IMR-90 (cell line): ENCODE measurements at regions not wholly inside any gene's neighbourhood (a gene's known extent, or its start where the extent isn't known, plus 50 kb on each side); places are given as distances from the start of the nearest gene placed in this dataset.

ENCODE experiments used
- ATAC-seq: fragments of 200-7000 bp; cut with Tn5 transposase; 2 replicates; pipeline ENCODE4 v1.9.1; 2020; ENCODE audit warnings: low read depth, mild to moderate bottlenecking, moderate library complexity
- BruUV-seq: library from RNA; stranded (reverse); fragments of 400-500 nt; replicated peaks from 2 replicates; lab custom pipeline; 2021; lab: Mats Ljungman, UMichigan
- CTCF ChIA-PET: fragments of 300-600 bp; formaldehyde crosslinking; extraction: SDS; loops from one replicate; lab custom pipeline; 2021; ENCODE audit warnings: antibody characterized with exemption; lab: Yijun Ruan, JAX
- POLR2A ChIA-PET: fragments of 300-600 bp; sonication (Branson Sonifier 250); formaldehyde crosslinking; loops from one replicate; lab custom pipeline; 2022; ENCODE audit warnings: antibody characterized with exemption; ENCODE audit not compliant: unreplicated experiment; lab: Charles Lee
- DNase-seq: peaks from one replicate; pipeline ENCODE4 v3.0.0; 2013
- H2AFZ ChIP-seq: replicated peaks from 2 replicates; pipeline ENCODE3; 2013; ENCODE audit warnings: low read length, mild to moderate bottlenecking; ENCODE audit not compliant: poor library complexity
- H2AK5ac ChIP-seq: 2 replicates; pipeline ENCODE4 v1.6.1; 2013; ENCODE audit warnings: low read depth, low read length, inconsistent platforms
- H2AK9ac ChIP-seq: replicated peaks from 2 replicates; pipeline ENCODE3; 2013; ENCODE audit warnings: mild to moderate bottlenecking, low read depth, low read length, moderate library complexity; ENCODE audit not compliant: poor library complexity
- H2BK120ac ChIP-seq: 2 replicates; pipeline ENCODE4 v1.6.1; 2013; ENCODE audit warnings: low read depth, low read length, inconsistent platforms
- H2BK15ac ChIP-seq: 3 replicates; pipeline ENCODE4 v1.6.1; 2013; ENCODE audit warnings: low read depth, low read length, inconsistent platforms
- H2BK20ac ChIP-seq: 2 replicates; pipeline ENCODE4 v1.6.1; 2013; ENCODE audit warnings: low read depth, mild to moderate bottlenecking, inconsistent platforms, low read length, moderate library complexity
- H2BK5ac ChIP-seq: 2 replicates; pipeline ENCODE4 v1.6.1; 2013; ENCODE audit warnings: mild to moderate bottlenecking, low read depth, low read length, inconsistent platforms; ENCODE audit not compliant: poor library complexity, severe bottlenecking
- H3K14ac ChIP-seq: replicated peaks from 2 replicates; pipeline ENCODE4 v1.6.1; 2013; ENCODE audit warnings: low read depth, low read length, inconsistent platforms
- H3K18ac ChIP-seq: 2 replicates; pipeline ENCODE4 v1.6.1; 2013; ENCODE audit warnings: low read depth, low read length, control low read depth
- H3K23ac ChIP-seq: 2 replicates; pipeline ENCODE4 v1.6.1; 2013; ENCODE audit warnings: low read depth, low read length, inconsistent platforms
- H3K27ac ChIP-seq: 2 replicates; pipeline ENCODE4 v1.5.1; 2013; ENCODE audit warnings: mild to moderate bottlenecking, control low read depth, low read length; ENCODE audit not compliant: insufficient read depth
- H3K27me3 ChIP-seq: 2 replicates; pipeline ENCODE4 v1.6.1; 2013; ENCODE audit warnings: low read length; ENCODE audit not compliant: control insufficient read depth, insufficient read depth
- H3K36me3 ChIP-seq: 2 replicates; pipeline ENCODE4 v1.6.1; 2013; ENCODE audit warnings: low read length, mixed read lengths; ENCODE audit not compliant: control insufficient read depth, insufficient read depth
- H3K4ac ChIP-seq: 2 replicates; pipeline ENCODE4 v1.6.1; 2013; ENCODE audit warnings: low read depth, low read length, inconsistent platforms
- H3K4me1 ChIP-seq: 2 replicates; pipeline ENCODE4 v1.6.1; 2013; ENCODE audit warnings: low read length, mixed read lengths; ENCODE audit not compliant: control insufficient read depth, insufficient read depth
- H3K4me2 ChIP-seq: 2 replicates; pipeline ENCODE4 v1.6.1; 2013; ENCODE audit warnings: low read depth, mild to moderate bottlenecking, control low read depth, low read length, moderate library complexity
- H3K4me3 ChIP-seq: 2 replicates; pipeline ENCODE4 v1.5.1; 2013; ENCODE audit warnings: low read depth, mild to moderate bottlenecking, control low read depth, low read length, moderate library complexity; ENCODE audit not compliant: insufficient read depth
- H3K56ac ChIP-seq: 2 replicates; pipeline ENCODE4 v1.6.1; 2013; ENCODE audit warnings: low read length, inconsistent platforms; ENCODE audit not compliant: insufficient read depth; ENCODE audit errors: extremely low read depth
- H3K79me1 ChIP-seq, 2 experiments: 2 replicates each; pipeline ENCODE4 v1.6.1; 2013; ENCODE audit warnings: low read length in 2 of 2, inconsistent platforms in 1 of 2, low read depth in 1 of 2
- H3K9ac ChIP-seq: 2 replicates; pipeline ENCODE4 v1.6.1; 2013; ENCODE audit warnings: low read depth, low read length, control low read depth
- H3K9me1 ChIP-seq: 2 replicates; pipeline ENCODE4 v1.6.1; 2013; ENCODE audit warnings: low read length, inconsistent platforms; ENCODE audit not compliant: insufficient read depth
- H3K9me3 ChIP-seq: 2 replicates; pipeline ENCODE4 v1.6.1; 2013; ENCODE audit warnings: low read length; ENCODE audit not compliant: control insufficient read depth, insufficient read depth
- H4K20me1 ChIP-seq: 2 replicates; pipeline ENCODE4 v1.6.1; 2013; ENCODE audit warnings: low read length, inconsistent platforms; ENCODE audit not compliant: insufficient read depth
- H4K5ac ChIP-seq: 2 replicates; pipeline ENCODE4 v1.6.1; 2013; ENCODE audit warnings: mild to moderate bottlenecking, low read depth, low read length, control low read depth
- H4K8ac ChIP-seq, 2 experiments: 2 replicates each; pipeline ENCODE4 v1.6.1; 2013; ENCODE audit warnings: low read depth in 2 of 2, low read length in 2 of 2, control low read depth in 1 of 2, inconsistent platforms in 1 of 2
- H4K91ac ChIP-seq: 2 replicates; pipeline ENCODE4 v1.6.1; 2013; ENCODE audit warnings: low read depth, low read length, inconsistent platforms; ENCODE audit not compliant: insufficient read depth
- CEBPB ChIP-seq: IDR thresholded peaks from 2 replicates; pipeline ENCODE4 v1.6.1; 2012; ENCODE audit warnings: low read depth, low read length, improper control_type of control experiment
- MAZ ChIP-seq: IDR thresholded peaks from 2 replicates; pipeline ENCODE4 v1.6.1; 2012; ENCODE audit warnings: low read depth, mild to moderate bottlenecking, low read length, improper control_type of control experiment, moderate library complexity, borderline replicate concordance
- MXI1 ChIP-seq: IDR thresholded peaks from 2 replicates; pipeline ENCODE4 v1.6.1; 2012; ENCODE audit warnings: low read depth, mild to moderate bottlenecking, low read length, moderate library complexity, borderline replicate concordance
- RFX5 ChIP-seq: IDR thresholded peaks from 2 replicates; pipeline ENCODE4 v1.8.0; 2012; ENCODE audit warnings: low read depth, mild to moderate bottlenecking, low read length, moderate library complexity
- SMC3 ChIP-seq: fragments of 150-350 bp; IDR thresholded peaks from 2 replicates; pipeline ENCODE4 v1.6.1; 2016; ENCODE audit warnings: low read depth, mild to moderate bottlenecking, antibody characterized with exemption, low read length, moderate library complexity
- WGBS, 2 experiments: methylation state at CpG; one replicate each; pipeline versions ENCODE4 v1.1.5 to v1.1.7; 2013; ENCODE audit warnings: missing lambda C conversion rate in 2 of 2; ENCODE audit not compliant: insufficient read length in 1 of 2; ENCODE audit errors: extremely low coverage in 2 of 2; 5-methylcytosine and 5-hydroxymethylcytosine counted together
- dilution Hi-C: fragments of 300-500 bp; cut with HindIII; formaldehyde crosslinking; loops from one replicate; pipeline ENCODE4 v1.14.3; 2018; ENCODE audit warnings: low sequenced_read_pairs; ENCODE audit not compliant: unreplicated experiment
- in situ Hi-C: fragments of 300-500 bp; cut with MboI; formaldehyde crosslinking; loops from 3 replicates; pipeline ENCODE4 v1.14.3; 2019; ENCODE audit warnings: low sequenced_read_pairs, inconsistent platforms, mixed read lengths
- intact Hi-C: fragments of 100-400 bp; cut with micrococcal nuclease; formaldehyde crosslinking; loops from 2 replicates; pipeline ENCODE4 v1.10.0; 2022
- TF ChIP-seq, protein P1 (sequence below): fragments of 150-350 bp; IDR thresholded peaks from 2 replicates; pipeline ENCODE4 v1.6.1; 2017; ENCODE audit warnings: mild to moderate bottlenecking, antibody characterized with exemption, low read length, low read depth
- TF ChIP-seq, protein P2 (sequence below): fragments of 150-350 bp; IDR thresholded peaks from 2 replicates; pipeline ENCODE4 v1.6.1; 2016; ENCODE audit warnings: low read depth, mild to moderate bottlenecking, low read length, moderate library complexity, borderline replicate concordance

DNA sequence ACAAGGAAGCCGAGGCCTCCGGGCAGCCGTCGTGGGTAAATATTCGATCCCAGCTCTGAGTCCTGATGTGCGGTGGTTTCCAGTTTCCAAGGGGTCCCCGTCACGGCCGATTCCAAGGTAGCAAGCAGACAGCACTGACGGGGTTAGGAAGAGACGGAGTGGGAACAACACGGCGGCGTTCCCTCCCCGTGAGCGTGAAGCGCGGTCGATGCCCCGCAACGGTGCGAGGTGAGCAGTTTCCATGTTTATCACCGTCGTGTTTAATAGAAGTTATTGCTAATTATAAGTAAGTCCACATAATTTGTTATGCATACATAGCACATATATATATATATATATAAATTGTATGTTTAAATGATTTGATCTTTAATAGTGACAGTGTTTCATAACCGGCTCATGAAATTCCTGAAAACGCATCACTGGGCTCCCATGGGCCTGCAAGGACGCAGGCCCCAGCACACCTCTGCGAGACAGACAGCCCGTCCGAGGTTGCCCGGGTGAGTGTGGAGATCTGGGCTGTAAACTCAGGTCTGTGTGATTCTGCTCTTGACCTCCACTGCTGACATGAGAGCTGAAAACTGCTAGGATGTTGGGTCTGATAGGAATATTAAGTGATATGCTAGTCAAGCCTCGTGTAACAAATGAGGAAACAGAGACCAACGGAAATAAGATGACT lies 243.5 kb upstream of the SALL3 start:
- ChIA-PET POLR2A (no interaction called here), CTCF (no interaction called here)
- dilution Hi-C loops (no loop called here), in situ Hi-C loops (no loop called here), intact Hi-C loops (no loop called here)
- Histone ChIP-seq H3K4me1 (no peaks in the 10 kb centered on the region), H2AK9ac (no peak overlapping the region), H2BK15ac (no peak overlapping the region), H3K9me1 (no peaks in the 10 kb centered on the region), H2BK20ac (no peak overlapping the region), H4K8ac (no peak overlapping the region), H3K36me3 (no peaks in the 10 kb centered on the region), H2BK120ac (no peak overlapping the region), H3K4me2 (no peak overlapping the region), H3K23ac (no peak overlapping the region), H3K9me3 (peaks cover 72% of the 10 kb centered on the region), H3K27me3 (no peaks in the 10 kb centered on the region), H3K18ac (no peak overlapping the region), H2BK5ac (no peak overlapping the region), H2AFZ (no peak overlapping the region), H4K5ac (no peak overlapping the region), H3K56ac (no peak overlapping the region), H3K4me3 (no peak overlapping the region), H3K79me1 (no peaks in the 10 kb centered on the region), H2AK5ac (no peak overlapping the region), H4K20me1 (no peaks in the 10 kb centered on the region), H4K91ac (no peak overlapping the region), H3K4ac (no peak overlapping the region), H3K9ac (no peak overlapping the region), H3K14ac (no peak overlapping the region), H3K27ac (no peak overlapping the region)
- WGBS, 2 experiments: 70% methylated on average over 18 of the region's 33 CpGs; no CpG with 5 or more reads in 1 of the 2 experiments
- ATAC-seq (no peak), DNase-seq (no peak)
- no peak for TF ChIP-seq CEBPB
- no peak for TF ChIP-seq MXI1
- no peak for TF ChIP-seq SMC3
- no peak for TF ChIP-seq RFX5
- TF ChIP-seq MAZ: no peak
- TF ChIP-seq, protein P1, sequence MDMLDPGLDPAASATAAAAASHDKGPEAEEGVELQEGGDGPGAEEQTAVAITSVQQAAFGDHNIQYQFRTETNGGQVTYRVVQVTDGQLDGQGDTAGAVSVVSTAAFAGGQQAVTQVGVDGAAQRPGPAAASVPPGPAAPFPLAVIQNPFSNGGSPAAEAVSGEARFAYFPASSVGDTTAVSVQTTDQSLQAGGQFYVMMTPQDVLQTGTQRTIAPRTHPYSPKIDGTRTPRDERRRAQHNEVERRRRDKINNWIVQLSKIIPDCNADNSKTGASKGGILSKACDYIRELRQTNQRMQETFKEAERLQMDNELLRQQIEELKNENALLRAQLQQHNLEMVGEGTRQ: no peak
- TF ChIP-seq, protein P2, sequence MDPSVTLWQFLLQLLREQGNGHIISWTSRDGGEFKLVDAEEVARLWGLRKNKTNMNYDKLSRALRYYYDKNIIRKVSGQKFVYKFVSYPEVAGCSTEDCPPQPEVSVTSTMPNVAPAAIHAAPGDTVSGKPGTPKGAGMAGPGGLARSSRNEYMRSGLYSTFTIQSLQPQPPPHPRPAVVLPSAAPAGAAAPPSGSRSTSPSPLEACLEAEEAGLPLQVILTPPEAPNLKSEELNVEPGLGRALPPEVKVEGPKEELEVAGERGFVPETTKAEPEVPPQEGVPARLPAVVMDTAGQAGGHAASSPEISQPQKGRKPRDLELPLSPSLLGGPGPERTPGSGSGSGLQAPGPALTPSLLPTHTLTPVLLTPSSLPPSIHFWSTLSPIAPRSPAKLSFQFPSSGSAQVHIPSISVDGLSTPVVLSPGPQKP: no peak
- no TSS peak for BruUV-seq
